ENCODE measurements at regions not wholly inside any gene's neighbourhood (a gene's known extent, or its start where the extent isn't known, plus 50 kb on each side); places are given as distances from the start of the nearest gene placed in this dataset.
"Not testable (repeated sequence)": the region's sequence is repeated elsewhere in the genome, so short reads cannot be mapped to it uniquely, and the experiment has no call there.

GRCh38 chr3:43236008-43236407 is 50.3 kb upstream of the SNRK start:
- DNase-seq: no peak

DNA sequence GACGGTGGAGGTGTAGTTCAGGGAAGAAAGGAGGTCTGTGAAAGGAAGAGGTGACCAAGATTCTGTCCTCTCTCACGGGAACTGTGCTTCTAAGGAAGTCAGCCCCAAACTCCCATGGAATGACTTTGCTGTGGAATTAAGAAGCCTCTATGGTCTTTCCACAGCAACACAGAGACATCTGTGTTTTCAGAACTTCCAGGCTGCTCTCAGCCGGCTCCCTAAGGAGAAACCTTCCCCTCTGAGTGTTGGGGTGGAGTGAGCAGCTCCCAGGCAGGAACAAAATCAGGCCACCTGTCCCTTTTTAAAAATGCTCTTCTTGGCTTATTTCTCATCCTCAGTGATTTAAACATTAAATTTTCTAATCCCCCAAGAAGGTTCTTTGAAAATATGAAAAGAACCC is 53.3 kb upstream of the SNRK start:
- DNase-seq: no peak

- DNase-seq: no peak
Observed at GRCh38 chr3:43231276-43232000, 54.9 kb upstream of the SNRK start.

GRCh38 chr3:43229865-43230264 is 56.5 kb upstream of the SNRK start:
- not testable (repeated sequence) for DNase-seq

DNA sequence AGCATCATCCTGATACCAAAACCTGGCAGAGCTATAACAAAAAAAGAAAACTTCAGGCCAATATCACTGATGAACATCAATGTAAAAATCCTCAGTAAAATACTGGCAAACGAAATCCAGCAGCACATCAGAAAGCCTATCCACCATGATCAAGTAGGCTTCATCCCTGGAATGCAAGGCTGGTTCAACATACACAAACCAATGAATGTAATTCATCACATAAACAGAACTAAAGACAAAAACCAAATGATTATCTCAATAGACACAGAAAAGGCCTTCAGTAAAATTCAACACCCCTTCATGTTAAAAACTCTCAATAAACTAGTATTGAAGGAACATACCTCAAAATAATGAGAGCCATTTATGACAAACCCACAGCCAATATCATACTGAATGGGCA is 58.7 kb upstream of the SNRK start:
- DNase-seq: not testable (repeated sequence)

DNA sequence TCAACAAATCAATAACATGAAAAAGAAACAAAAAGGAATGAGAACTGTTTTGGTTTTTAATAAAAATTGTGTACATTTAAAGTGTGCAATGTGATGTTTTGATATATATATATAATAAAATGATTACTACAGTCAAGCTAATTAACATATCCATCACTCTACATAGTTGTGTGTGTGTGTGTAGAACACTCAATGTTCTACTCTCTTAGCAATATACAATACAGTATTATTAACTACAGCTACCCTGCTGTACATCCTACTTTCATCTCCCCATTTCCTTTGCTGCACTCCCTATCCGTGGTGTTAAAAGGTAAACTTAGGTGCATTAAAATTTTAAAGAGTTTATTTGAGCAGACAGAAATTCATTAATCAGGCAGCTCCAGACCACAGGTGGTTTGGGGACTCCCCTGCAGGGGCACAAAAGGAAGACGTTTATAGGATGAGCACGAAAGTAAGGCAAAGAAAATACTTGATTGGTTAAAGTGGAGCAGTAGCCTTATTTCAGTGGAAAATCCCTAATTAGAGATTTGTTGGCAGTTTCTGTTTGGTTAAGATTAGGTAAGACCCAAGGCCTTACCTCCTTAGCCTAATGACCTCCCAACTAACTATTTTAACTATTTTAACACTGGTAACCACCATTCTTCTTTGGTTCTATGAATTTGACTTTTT is 61.8 kb upstream of the SNRK start:
- DNase-seq: no peak

DNA sequence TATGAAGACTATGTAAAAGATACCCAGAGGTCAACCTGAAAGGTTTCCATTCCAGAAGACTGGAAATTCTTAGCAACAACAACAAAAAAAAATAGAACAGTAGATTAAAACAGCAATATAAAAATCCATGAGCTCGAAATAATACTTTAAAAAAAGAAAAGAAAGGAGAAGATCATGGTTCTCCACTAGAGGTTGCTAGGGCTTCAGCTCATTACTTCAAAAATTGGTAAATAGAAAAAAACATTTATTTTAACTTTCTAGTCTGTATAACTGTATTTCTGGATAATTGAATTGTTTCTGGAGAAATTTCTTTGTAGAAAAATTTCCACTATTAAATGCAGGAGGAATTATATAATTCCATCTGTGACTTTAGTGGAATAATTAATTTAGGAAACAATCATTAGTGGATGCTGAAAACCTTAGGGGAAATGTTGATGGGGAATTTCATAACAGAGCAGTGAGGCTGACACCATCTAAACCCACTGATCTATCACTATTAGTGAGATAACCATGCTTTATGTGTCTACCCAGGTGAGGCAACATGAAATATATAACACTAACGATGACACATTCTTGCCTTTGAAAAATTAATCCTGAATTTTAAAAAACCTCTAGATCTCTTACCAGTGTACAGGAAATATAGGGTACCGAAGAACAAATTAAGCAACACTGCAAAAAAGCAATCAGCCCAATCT is 62.5 kb upstream of the SNRK start:
- DNase-seq: no peak

DNA sequence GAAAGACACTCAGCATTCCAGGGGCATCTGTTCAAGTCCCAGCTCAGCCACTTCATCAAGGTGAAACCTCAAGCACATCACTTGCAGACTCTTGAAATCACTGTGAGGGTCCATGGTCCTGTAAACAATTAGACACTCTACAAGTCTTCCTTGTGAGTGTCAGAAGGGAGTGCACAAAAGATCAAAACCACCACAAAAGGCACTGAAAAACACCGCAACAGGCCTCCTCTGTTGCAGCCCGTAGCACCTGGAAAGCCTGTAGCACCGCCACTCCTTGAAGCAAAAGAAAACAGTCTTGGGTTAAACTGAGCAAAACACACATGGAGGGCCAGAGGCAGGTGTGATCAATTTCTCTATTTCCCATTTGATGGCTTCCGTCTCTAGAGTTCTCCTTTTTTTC is 63.8 kb upstream of the SNRK start:
- no peak for DNase-seq

GRCh38 chr3:43221076-43221475 is 65.3 kb upstream of the SNRK start:
- DNase-seq: no peak

DNA sequence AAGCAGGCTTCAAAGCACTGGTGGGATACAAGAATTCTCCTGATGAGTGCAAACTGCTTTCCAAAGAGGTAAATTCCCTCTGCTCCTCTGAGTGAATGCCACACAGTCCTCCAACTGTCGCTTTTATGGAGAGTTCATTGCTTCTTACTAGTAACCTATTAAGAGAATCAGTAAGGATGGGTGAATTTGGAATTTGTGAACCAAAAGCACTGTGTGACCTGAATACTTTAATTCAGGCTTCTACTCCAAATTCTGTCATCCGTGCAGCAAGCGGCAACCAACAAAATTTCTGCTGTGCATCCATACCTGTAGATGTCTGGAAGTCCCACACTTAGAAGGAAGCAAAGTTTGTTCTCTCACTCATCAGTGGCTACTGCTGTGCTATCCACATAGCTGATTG is 66.7 kb upstream of the SNRK start:
- DNase-seq: no peak

DNA sequence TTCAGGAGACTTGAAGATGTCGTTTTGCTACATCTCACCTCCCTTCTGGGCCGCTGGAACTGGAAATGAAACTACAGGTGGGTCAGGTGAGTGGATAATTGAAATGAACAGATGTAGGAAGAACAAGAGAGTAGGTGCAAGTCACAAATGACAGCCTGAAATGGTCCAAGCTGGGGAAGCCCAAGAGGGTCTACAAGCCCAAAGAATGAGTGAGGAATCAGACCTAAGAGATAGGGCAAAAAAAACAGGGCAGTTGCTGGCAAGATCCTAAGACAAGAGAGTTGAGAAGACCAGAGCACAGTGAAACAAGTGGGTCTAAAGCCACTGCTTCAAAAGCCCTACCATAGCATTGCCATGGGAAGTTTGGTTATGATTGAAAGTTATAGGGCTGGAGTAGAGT is 67.4 kb upstream of the SNRK start:
- no peak for DNase-seq

- DNase-seq: no peak
Observed at GRCh38 chr3:43218156-43218555, 68.2 kb upstream of the SNRK start.

- no peak for DNase-seq
Observed at GRCh38 chr3:43217633-43218032, 68.7 kb upstream of the SNRK start.

GRCh38 chr3:43217206-43217605 is 69.1 kb upstream of the SNRK start:
- no peak for DNase-seq

DNA sequence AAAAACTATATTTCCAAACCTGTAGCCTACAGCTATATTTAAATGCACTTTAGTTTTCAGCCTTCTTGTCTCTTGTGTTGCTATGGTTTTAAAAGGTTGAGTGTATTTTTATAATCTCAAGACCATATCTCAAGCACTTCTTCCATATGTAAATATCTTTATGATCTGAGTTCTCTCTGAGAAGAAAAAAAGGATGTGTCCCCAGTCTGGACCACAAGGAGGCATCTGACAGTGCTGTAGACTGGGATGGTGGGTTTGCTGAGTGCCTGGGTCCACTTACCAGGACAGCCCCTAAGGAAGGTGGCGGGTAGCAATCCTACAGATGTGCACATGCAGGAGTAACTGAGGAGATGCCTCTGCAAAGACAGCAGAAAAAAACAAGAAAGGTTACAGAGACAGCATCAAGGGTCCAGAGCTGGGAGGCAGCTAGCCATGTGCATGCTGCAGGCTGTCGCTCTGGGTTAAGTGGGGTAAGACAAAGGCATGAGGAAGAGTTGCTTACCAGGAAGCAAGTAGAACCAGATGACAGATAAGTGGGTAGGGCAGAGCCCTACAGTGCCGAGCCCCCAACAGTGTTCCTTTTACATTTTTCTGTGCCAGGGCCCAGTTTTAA is 70.6 kb upstream of the SNRK start:
- no peak for DNase-seq

GRCh38 chr3:43215138-43215537 is 71.2 kb upstream of the SNRK start:
- no peak for DNase-seq

- no peak for DNase-seq
Observed at GRCh38 chr3:43214616-43215015, 71.7 kb upstream of the SNRK start.

GRCh38 chr3:43213631-43214030 is 72.7 kb upstream of the SNRK start:
- DNase-seq: no peak

GRCh38 chr3:43212914-43213611 is 73.3 kb upstream of the SNRK start:
- DNase-seq: no peak

GRCh38 chr3:43211681-43212080 is 74.7 kb upstream of the SNRK start:
- DNase-seq: no peak

DNA sequence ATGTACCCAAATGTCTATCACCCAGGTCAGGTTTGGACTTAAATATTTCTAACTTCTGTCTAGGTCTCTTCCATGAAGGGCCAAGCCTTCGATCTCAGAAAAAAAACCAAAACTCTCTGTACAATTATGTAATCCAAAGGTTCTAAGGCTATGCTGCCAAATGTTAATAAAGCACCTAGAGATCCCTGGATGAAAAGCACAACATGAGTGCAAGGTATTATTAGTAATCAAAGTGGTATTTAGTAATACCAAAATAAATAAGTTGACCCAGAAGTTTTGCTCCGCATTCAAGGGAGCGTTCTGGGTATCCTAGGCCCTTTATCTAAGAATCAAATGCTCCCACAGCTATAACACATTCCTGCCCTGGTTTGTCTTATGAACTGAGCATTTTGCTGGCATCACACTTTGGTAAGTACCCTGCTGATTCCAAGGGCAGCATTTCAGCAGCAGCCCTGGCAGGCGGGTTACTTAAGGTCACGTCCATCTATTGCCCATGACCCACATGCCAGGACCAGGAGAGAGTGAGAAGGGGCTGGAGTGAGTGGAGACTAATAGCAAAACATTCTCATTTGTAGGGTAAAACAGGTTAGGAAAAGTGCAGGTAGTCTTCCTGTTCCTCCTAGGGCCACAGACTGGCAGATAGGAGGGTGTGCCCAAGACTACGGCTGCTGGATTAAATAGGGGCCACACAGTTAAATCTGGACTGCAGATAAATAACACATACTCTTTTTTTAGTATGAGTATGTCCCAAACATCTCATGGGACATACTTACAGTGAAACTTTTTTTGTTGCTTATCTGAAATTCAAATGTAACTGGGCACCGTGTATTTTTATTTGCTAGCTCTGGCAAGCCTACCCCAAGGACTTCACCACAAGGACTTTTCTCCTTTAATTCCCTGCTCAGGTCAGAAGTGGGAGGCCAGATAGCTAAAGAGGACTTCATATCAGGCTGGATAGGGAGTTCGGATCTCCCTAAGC is 76.0 kb upstream of the SNRK start:
- DNase-seq: no peak

- no peak for DNase-seq
Observed at GRCh38 chr3:43207628-43208085, 78.7 kb upstream of the SNRK start.

All from activated CD4-positive, alpha-beta T cell treated with anti-CD3 and anti-CD28 coated beads, Interleukin-2, amount 50 U/mL, for 16 hours (primary cell).